Activated CD8-positive, alpha-beta memory T cell treated with anti-CD3 and anti-CD28 coated beads, Interleukin-2, amount 50 U/mL, for 4 hours (primary cell): ENCODE measurements at regions not wholly inside any gene's neighbourhood (a gene's known extent, or its start where the extent isn't known, plus 50 kb on each side); places are given as distances from the start of the nearest gene placed in this dataset.
"Not testable (repeated sequence)": the region's sequence is repeated elsewhere in the genome, so short reads cannot be mapped to it uniquely, and the experiment has no call there.

ENCODE experiments used
- DNase-seq: peaks from one replicate; pipeline ENCODE4 v3.0.0-alpha.2; 2020

GRCh38 chr7:47088329-47089067 is 493.4 kb downstream of the TNS3 start:
- DNase-seq, result no peak

GRCh38 chr7:47087866-47088265 is 494.0 kb downstream of the TNS3 start:
- no peak for DNase-seq

GRCh38 chr7:47085491-47086275 is 496.2 kb downstream of the TNS3 start:
- no peak for DNase-seq

- DNase-seq, result no peak
These were observed 498.2 kb downstream of the TNS3 start for GRCh38 chr7:47083476-47084250.

GRCh38 chr7:47080816-47081215 is 501.1 kb downstream of the TNS3 start:
- DNase-seq, result no peak

- no peak for DNase-seq
These were observed 503.7 kb downstream of the TNS3 start for GRCh38 chr7:47078241-47078640.

- DNase-seq, result no peak
These were observed 507.2 kb downstream of the TNS3 start for GRCh38 chr7:47074702-47075153.

- no peak for DNase-seq
These were observed 508.6 kb downstream of the TNS3 start for GRCh38 chr7:47073284-47073683.

GRCh38 chr7:47071866-47072265 is 510.0 kb downstream of the TNS3 start:
- DNase-seq, result no peak

GRCh38 chr7:47069385-47070076 is 512.4 kb downstream of the TNS3 start:
- no peak for DNase-seq

GRCh38 chr7:47066976-47067614 is 514.8 kb downstream of the TNS3 start:
- no peak for DNase-seq

GRCh38 chr7:47056731-47057130 is 525.2 kb downstream of the TNS3 start:
- DNase-seq, result no peak

GRCh38 chr7:47052541-47053208 is 529.2 kb downstream of the TNS3 start:
- not testable (repeated sequence) for DNase-seq

- DNase-seq, result no peak
These were observed 532.6 kb downstream of the TNS3 start for GRCh38 chr7:47049234-47049774.

GRCh38 chr7:47047384-47047783 is 534.5 kb downstream of the TNS3 start:
- DNase-seq, result no peak

- DNase-seq, result no peak
These were observed 535.0 kb downstream of the TNS3 start for GRCh38 chr7:47046949-47047348.

- no peak for DNase-seq
These were observed 536.5 kb downstream of the TNS3 start for GRCh38 chr7:47045207-47046051.

- no peak for DNase-seq
These were observed 537.3 kb downstream of the TNS3 start for GRCh38 chr7:47044625-47045024.

- DNase-seq, result no peak
These were observed 538.6 kb downstream of the TNS3 start for GRCh38 chr7:47043304-47043703.

- no peak for DNase-seq
These were observed 539.2 kb downstream of the TNS3 start for GRCh38 chr7:47042669-47043068.
